Prostate gland (tissue), 2 donors: ENCODE measurements at regions not wholly inside any gene's neighbourhood (a gene's known extent, or its start where the extent isn't known, plus 50 kb on each side); places are given as distances from the start of the nearest gene placed in this dataset.

Experiments used
- POLR2A ChIP-seq: fragments of 450-650 bp; IDR thresholded peaks from one replicate; pipeline ENCODE4 v1.6.1; 2016; ENCODE audit warnings: antibody characterized with exemption, mild to moderate bottlenecking
- TF ChIP-seq, protein P1 (sequence below), 4 experiments: fragments of 200-600 bp in 2 of 4; fragments of 450-650 bp in 2 of 4; sonication (generic) in 2 of 4; IDR thresholded peaks; 1 replicate in 3 of 4; 2 replicates in 1 of 4; pipeline ENCODE4 v1.5.1; 2016 to 2019; ENCODE audit warnings: antibody characterized with exemption in 4 of 4, mild to moderate bottlenecking in 2 of 4, moderate library complexity in 2 of 4

GRCh38 chr22:35486116-35486631 is 54.5 kb upstream of the RASD2 start:
- TF ChIP-seq, protein P1, sequence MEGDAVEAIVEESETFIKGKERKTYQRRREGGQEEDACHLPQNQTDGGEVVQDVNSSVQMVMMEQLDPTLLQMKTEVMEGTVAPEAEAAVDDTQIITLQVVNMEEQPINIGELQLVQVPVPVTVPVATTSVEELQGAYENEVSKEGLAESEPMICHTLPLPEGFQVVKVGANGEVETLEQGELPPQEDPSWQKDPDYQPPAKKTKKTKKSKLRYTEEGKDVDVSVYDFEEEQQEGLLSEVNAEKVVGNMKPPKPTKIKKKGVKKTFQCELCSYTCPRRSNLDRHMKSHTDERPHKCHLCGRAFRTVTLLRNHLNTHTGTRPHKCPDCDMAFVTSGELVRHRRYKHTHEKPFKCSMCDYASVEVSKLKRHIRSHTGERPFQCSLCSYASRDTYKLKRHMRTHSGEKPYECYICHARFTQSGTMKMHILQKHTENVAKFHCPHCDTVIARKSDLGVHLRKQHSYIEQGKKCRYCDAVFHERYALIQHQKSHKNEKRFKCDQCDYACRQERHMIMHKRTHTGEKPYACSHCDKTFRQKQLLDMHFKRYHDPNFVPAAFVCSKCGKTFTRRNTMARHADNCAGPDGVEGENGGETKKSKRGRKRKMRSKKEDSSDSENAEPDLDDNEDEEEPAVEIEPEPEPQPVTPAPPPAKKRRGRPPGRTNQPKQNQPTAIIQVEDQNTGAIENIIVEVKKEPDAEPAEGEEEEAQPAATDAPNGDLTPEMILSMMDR (IDR thresholded peaks at IDR 0.05): no peak
- TF ChIP-seq POLR2A: no peak
